PFSK-1 (cell line): ENCODE measurements at regions not wholly inside any gene's neighbourhood (a gene's known extent, or its start where the extent isn't known, plus 50 kb on each side); places are given as distances from the start of the nearest gene placed in this dataset.

ENCODE experiments used
- POLR2AphosphoS5 ChIP-seq: IDR thresholded peaks from 2 replicates; pipeline ENCODE4 v1.6.1; 2012; ENCODE audit warnings: low read depth, mild to moderate bottlenecking, control low read depth, low read length, moderate library complexity
- REST ChIP-seq, 2 experiments: IDR thresholded peaks; 2 replicates each; pipeline versions ENCODE4 v1.6.1 to v1.8.0; 2011 to 2012; ENCODE audit warnings: low read depth in 2 of 2, low read length in 2 of 2, control low read depth in 1 of 2, inconsistent platforms in 1 of 2, mild to moderate bottlenecking in 1 of 2, moderate library complexity in 1 of 2; ENCODE audit not compliant: insufficient read depth in 1 of 2

DNA sequence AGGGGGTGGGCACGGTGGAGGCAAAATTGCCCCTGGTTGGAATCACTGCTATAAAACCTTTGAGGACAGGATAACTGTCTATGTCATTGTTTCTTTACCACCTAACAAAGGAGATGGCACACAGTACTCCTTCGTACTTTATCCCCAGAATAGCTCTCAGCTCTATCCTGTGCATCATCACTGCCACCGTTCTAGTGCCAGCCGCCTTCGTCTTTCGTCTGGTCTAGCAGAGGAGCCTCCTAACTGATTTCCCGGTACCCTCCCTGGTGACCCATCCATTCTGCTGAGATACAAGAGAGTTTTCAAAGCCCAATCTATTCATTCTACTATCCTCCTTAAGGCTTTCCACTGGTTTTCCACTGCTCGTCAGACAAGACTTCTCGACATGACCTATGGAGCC lies 67.9 kb upstream of the PRICKLE2 start:
- TF ChIP-seq POLR2AphosphoS5 (no peak), REST (IDR thresholded peaks at IDR 0.05; ENCODE audit: insufficient read depth in 1 of 2, low read depth in 2 of 2, low read length in 2 of 2) (no peak)
